Upper lobe of left lung (tissue), 4 donors: ENCODE measurements at regions not wholly inside any gene's neighbourhood (a gene's known extent, or its start where the extent isn't known, plus 50 kb on each side); places are given as distances from the start of the nearest gene placed in this dataset.

ENCODE experiments used
- EP300 ChIP-seq, 4 donors: sonication (generic); formaldehyde crosslinking; IDR thresholded peaks; one replicate each; pipeline ENCODE4 v1.5.1; 2017; ENCODE audit warnings: antibody characterized with exemption in 4 of 4, control low read depth in 2 of 4
- POLR2A ChIP-seq, 4 donors: fragments of 450-650 bp; IDR thresholded peaks; one replicate each; pipeline ENCODE4 v1.5.1; 2016 to 2017; ENCODE audit warnings: antibody characterized with exemption in 4 of 4, mild to moderate bottlenecking in 2 of 4
- POLR2AphosphoS5 ChIP-seq, 2 donors: sonication (generic); formaldehyde crosslinking; IDR thresholded peaks; one replicate each; pipeline ENCODE4 v1.5.1; 2017; ENCODE audit warnings: antibody characterized with exemption in 2 of 2
- TF ChIP-seq, protein P1 (sequence below), 6 experiments: fragments of 450-650 bp in 4 of 6; fragments of 200-600 bp in 2 of 6; sonication (generic) in 2 of 6; IDR thresholded peaks; one replicate each; pipeline ENCODE4 v1.5.1; 2016 to 2019; ENCODE audit warnings: antibody characterized with exemption in 6 of 6

DNA sequence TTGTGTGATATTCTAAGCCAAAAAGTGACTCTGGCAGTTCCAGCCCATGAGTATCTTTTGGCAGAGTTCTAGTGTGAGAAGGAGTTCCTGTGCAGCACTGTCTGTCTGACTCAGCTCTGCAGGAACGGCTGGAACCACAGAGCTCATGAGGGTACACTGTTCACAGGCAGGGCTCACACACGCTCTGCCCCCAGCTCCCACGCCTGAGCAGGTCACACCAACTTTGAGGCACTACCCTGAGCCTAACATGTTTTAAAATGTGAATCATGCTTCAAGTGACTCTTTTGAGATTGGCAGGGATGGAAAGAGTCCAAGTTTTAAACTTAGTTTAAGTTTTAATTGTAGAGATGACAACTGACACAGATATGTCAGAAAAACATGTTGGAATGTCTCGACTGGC, 1203.3 kb downstream of the UQCRFS1 start:
- TF ChIP-seq POLR2A (IDR thresholded peaks at IDR 0.05): no peak
- TF ChIP-seq, protein P1, sequence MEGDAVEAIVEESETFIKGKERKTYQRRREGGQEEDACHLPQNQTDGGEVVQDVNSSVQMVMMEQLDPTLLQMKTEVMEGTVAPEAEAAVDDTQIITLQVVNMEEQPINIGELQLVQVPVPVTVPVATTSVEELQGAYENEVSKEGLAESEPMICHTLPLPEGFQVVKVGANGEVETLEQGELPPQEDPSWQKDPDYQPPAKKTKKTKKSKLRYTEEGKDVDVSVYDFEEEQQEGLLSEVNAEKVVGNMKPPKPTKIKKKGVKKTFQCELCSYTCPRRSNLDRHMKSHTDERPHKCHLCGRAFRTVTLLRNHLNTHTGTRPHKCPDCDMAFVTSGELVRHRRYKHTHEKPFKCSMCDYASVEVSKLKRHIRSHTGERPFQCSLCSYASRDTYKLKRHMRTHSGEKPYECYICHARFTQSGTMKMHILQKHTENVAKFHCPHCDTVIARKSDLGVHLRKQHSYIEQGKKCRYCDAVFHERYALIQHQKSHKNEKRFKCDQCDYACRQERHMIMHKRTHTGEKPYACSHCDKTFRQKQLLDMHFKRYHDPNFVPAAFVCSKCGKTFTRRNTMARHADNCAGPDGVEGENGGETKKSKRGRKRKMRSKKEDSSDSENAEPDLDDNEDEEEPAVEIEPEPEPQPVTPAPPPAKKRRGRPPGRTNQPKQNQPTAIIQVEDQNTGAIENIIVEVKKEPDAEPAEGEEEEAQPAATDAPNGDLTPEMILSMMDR (IDR thresholded peaks at IDR 0.05): no peak
- TF ChIP-seq POLR2AphosphoS5 (IDR thresholded peaks at IDR 0.05): no peak
- no peak for TF ChIP-seq EP300 (IDR thresholded peaks at IDR 0.05)
